Thyroid gland (tissue), 4 donors: ENCODE measurements at regions not wholly inside any gene's neighbourhood (a gene's known extent, or its start where the extent isn't known, plus 50 kb on each side); places are given as distances from the start of the nearest gene placed in this dataset.

ENCODE experiments used
- DNase-seq, 2 donors: peaks; one replicate each; pipeline ENCODE4 v3.0.0-alpha.2; 2019
- H3K27ac ChIP-seq, 3 donors: fragments of 200-600 bp; sonication (generic); 1 replicate in 2 of 3; 2 replicates in 1 of 3; pipeline ENCODE4 v1.5.1; 2016 to 2019; ENCODE audit warnings: mild to moderate bottlenecking in 1 of 3, moderate library complexity in 1 of 3
- H3K27me3 ChIP-seq: fragments of 200-600 bp; sonication (generic); one replicate; pipeline ENCODE4 v1.5.1; 2019
- H3K36me3 ChIP-seq, 2 donors: fragments of 200-600 bp; sonication (generic); one replicate each; pipeline ENCODE4 v1.5.1; 2016 to 2019
- H3K4me1 ChIP-seq, 2 donors: fragments of 200-600 bp; sonication (generic); one replicate each; pipeline ENCODE4 v1.5.1; 2017 to 2019
- H3K4me3 ChIP-seq, 3 donors: fragments of 200-600 bp; sonication (generic); replicated peaks in 1 of 3; 1 replicate in 2 of 3; 2 replicates in 1 of 3; pipeline ENCODE4 v1.5.1; 2016; ENCODE audit warnings: mild to moderate bottlenecking in 1 of 3
- H3K9me3 ChIP-seq: fragments of 200-600 bp; sonication (generic); one replicate; pipeline ENCODE4 v1.5.1; 2017
- POLR2A ChIP-seq, 2 donors: fragments of 450-650 bp; IDR thresholded peaks; one replicate each; pipeline ENCODE4 v1.6.1; 2017; ENCODE audit warnings: antibody characterized with exemption in 2 of 2, mild to moderate bottlenecking in 2 of 2, moderate library complexity in 1 of 2
- WGBS, 2 donors: methylation state at CpG; one replicate each; pipeline ENCODE4 v1.1.5; 2017; 5-methylcytosine and 5-hydroxymethylcytosine counted together
- intact Hi-C: fragments of 100-400 bp; cut with DNase I; formaldehyde crosslinking; loops from one replicate; pipeline ENCODE4 v1.15.1; 2023
- TF ChIP-seq, protein P1 (sequence below), 6 experiments: fragments of 200-600 bp in 3 of 6; fragments of 450-650 bp in 3 of 6; sonication (generic) in 3 of 6; IDR thresholded peaks; one replicate each; pipeline ENCODE4 v1.5.1; 2016 to 2019; ENCODE audit warnings: antibody characterized with exemption in 6 of 6, mild to moderate bottlenecking in 2 of 6, inconsistent platforms in 1 of 6, moderate library complexity in 1 of 6

DNA sequence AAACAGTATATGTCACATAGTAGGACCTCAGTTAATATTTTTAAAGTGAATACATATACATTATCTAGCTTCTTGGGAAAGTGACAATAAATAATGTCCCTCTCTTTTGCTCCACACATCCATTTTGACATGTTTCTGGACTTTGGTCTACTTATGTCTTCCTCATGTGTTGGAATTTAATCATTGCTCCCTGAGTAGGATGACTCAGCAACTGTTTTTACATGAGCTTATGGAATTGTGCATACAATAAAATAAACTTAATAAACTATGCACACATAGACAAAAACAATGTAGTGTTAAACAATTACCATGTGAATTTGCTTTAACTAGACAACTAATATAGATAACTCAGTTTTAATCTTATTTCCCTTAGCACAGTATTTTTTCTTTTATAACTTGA is 503.8 kb downstream of the TFAP2B start:
- DNase-seq: no peak

GRCh38 chr6:51323056-51323455 is 504.4 kb downstream of the TFAP2B start:
- DNase-seq: no peak
- WGBS, 2 donors: 16 to 33% methylated on average over 1 of the region's 1 CpG
- no peak overlapping the region for H3K4me3 ChIP-seq
- H3K27ac ChIP-seq: no peak overlapping the region
- no peaks in the 10 kb centered on the region for H3K27me3 ChIP-seq
- H3K4me1 ChIP-seq: no peaks in the 10 kb centered on the region
- TF ChIP-seq, protein P1, sequence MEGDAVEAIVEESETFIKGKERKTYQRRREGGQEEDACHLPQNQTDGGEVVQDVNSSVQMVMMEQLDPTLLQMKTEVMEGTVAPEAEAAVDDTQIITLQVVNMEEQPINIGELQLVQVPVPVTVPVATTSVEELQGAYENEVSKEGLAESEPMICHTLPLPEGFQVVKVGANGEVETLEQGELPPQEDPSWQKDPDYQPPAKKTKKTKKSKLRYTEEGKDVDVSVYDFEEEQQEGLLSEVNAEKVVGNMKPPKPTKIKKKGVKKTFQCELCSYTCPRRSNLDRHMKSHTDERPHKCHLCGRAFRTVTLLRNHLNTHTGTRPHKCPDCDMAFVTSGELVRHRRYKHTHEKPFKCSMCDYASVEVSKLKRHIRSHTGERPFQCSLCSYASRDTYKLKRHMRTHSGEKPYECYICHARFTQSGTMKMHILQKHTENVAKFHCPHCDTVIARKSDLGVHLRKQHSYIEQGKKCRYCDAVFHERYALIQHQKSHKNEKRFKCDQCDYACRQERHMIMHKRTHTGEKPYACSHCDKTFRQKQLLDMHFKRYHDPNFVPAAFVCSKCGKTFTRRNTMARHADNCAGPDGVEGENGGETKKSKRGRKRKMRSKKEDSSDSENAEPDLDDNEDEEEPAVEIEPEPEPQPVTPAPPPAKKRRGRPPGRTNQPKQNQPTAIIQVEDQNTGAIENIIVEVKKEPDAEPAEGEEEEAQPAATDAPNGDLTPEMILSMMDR (IDR thresholded peaks at IDR 0.05): no peak
- TF ChIP-seq POLR2A (IDR thresholded peaks at IDR 0.05): no peak
- no peaks in the 10 kb centered on the region for H3K36me3 ChIP-seq
- intact Hi-C loops: no loop called here
- no peaks in the 10 kb centered on the region for H3K9me3 ChIP-seq

More for the DNA sequence above, 503.8 kb downstream of the TFAP2B start:
- Histone ChIP-seq H3K4me3 (no peak overlapping the region), H3K36me3 (no peaks in the 10 kb centered on the region), H3K27me3 (no peaks in the 10 kb centered on the region), H3K4me1 (no peaks in the 10 kb centered on the region), H3K27ac (no peak overlapping the region), H3K9me3 (no peaks in the 10 kb centered on the region)
- TF ChIP-seq, protein P1 (IDR thresholded peaks at IDR 0.05): no peak
- no peak for TF ChIP-seq POLR2A (IDR thresholded peaks at IDR 0.05)
- intact Hi-C loops: no loop called here

GRCh38 chr6:51330971-51331370 is 512.3 kb downstream of the TFAP2B start:
- no peak overlapping the region for H3K4me3 ChIP-seq
- no peaks in the 10 kb centered on the region for H3K27me3 ChIP-seq
- H3K27ac ChIP-seq: no peak overlapping the region
- no peaks in the 10 kb centered on the region for H3K4me1 ChIP-seq
- H3K36me3 ChIP-seq: no peaks in the 10 kb centered on the region
- TF ChIP-seq, protein P1 (IDR thresholded peaks at IDR 0.05): no peak
- TF ChIP-seq POLR2A (IDR thresholded peaks at IDR 0.05): no peak
- no peak for DNase-seq
- no peaks in the 10 kb centered on the region for H3K9me3 ChIP-seq
- 78 to 89% methylated on average over 1 of the region's 1 CpG for WGBS, 2 donors
- intact Hi-C loops: no loop called here

DNA sequence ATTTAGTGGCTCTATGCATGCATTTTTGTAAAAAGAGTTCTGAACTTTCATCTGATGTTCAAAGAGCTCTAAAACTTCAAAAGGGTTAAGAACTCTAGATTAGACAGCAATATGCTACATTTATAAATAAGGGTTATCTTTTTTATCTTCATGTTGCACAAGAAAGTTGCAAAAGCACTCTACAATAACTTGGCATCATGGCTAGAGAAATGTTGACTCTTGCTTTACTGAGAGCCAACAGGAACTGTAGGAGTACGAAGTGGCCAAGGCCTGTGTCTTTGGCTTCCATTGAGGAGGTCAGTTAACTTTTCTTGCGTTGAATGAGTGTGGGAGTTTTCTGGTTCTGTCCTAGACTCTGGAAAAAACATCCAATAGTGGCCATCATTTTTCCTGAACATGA is 516.9 kb downstream of the TFAP2B start:
- Histone ChIP-seq H3K27me3 (no peaks in the 10 kb centered on the region), H3K36me3 (no peaks in the 10 kb centered on the region), H3K27ac (no peak overlapping the region), H3K9me3 (no peaks in the 10 kb centered on the region), H3K4me3 (no peak overlapping the region), H3K4me1 (no peaks in the 10 kb centered on the region)
- intact Hi-C loops: no loop called here
- WGBS, 2 donors: 76 to 82% methylated on average over 2 of the region's 2 CpGs
- no peak for DNase-seq
- TF ChIP-seq POLR2A (IDR thresholded peaks at IDR 0.05): no peak
- TF ChIP-seq, protein P1 (IDR thresholded peaks at IDR 0.05): no peak

GRCh38 chr6:51336185-51336584 is 517.5 kb downstream of the TFAP2B start:
- Histone ChIP-seq H3K4me1 (no peaks in the 10 kb centered on the region), H3K4me3 (no peak overlapping the region), H3K9me3 (no peaks in the 10 kb centered on the region), H3K27ac (no peak overlapping the region), H3K36me3 (no peaks in the 10 kb centered on the region), H3K27me3 (no peaks in the 10 kb centered on the region)
- TF ChIP-seq POLR2A (IDR thresholded peaks at IDR 0.05): no peak
- TF ChIP-seq, protein P1 (IDR thresholded peaks at IDR 0.05): no peak
- intact Hi-C loops: no loop called here
- WGBS, 2 donors: 53 to 61% methylated on average over 4 of the region's 4 CpGs
- no peak for DNase-seq
